H9 (cell line): ENCODE measurements at regions not wholly inside any gene's neighbourhood (a gene's known extent, or its start where the extent isn't known, plus 50 kb on each side); places are given as distances from the start of the nearest gene placed in this dataset.

Experiments
- DNase-seq: peaks from one replicate; pipeline ENCODE4 v3.0.0-alpha.2; 2017
- H2AFZ ChIP-seq: one replicate; pipeline ENCODE4 v1.6.1; 2013; ENCODE audit warnings: mild to moderate bottlenecking, low read length, control low read depth, moderate library complexity
- H2AK5ac ChIP-seq: 2 replicates; pipeline ENCODE4 v1.6.1; 2013; ENCODE audit warnings: low read length, control low read depth, mixed read lengths; ENCODE audit not compliant: insufficient read length
- H2BK120ac ChIP-seq: one replicate; pipeline ENCODE4 v1.6.1; 2013; ENCODE audit warnings: low read depth, mild to moderate bottlenecking, low read length, control low read depth, inconsistent platforms; ENCODE audit not compliant: poor library complexity, severe bottlenecking
- H2BK12ac ChIP-seq: 2 replicates; pipeline ENCODE4 v1.6.1; 2013; ENCODE audit warnings: low read length, control low read depth, mixed read lengths, low read depth; ENCODE audit not compliant: insufficient read length
- H2BK15ac ChIP-seq: 2 replicates; pipeline ENCODE4 v1.6.1; 2013; ENCODE audit warnings: low read depth, low read length, control low read depth
- H2BK20ac ChIP-seq: one replicate; pipeline ENCODE4 v1.6.1; 2013; ENCODE audit warnings: low read depth, mild to moderate bottlenecking, low read length, control low read depth, inconsistent platforms; ENCODE audit not compliant: poor library complexity, severe bottlenecking
- H2BK5ac ChIP-seq: 2 replicates; pipeline ENCODE4 v1.6.1; 2013; ENCODE audit warnings: low read length, control low read depth, mixed read lengths; ENCODE audit not compliant: insufficient read length
- H3K14ac ChIP-seq: 2 replicates; pipeline ENCODE4 v1.6.1; 2013; ENCODE audit warnings: low read length, control low read depth; ENCODE audit not compliant: insufficient read depth
- H3K18ac ChIP-seq: 2 replicates; pipeline ENCODE4 v1.6.1; 2013; ENCODE audit warnings: low read depth, mild to moderate bottlenecking, mixed read lengths, low read length, control low read depth; ENCODE audit not compliant: insufficient read length
- H3K23ac ChIP-seq: 2 replicates; pipeline ENCODE4 v1.6.1; 2013; ENCODE audit warnings: low read length, control low read depth, mixed read lengths, low read depth; ENCODE audit not compliant: insufficient read length
- H3K23me2 ChIP-seq: 2 replicates; pipeline ENCODE4 v1.6.1; 2013; ENCODE audit warnings: low read depth, mild to moderate bottlenecking, mixed read lengths, low read length, control low read depth; ENCODE audit not compliant: insufficient read length, poor library complexity, severe bottlenecking
- H3K27ac ChIP-seq: 2 replicates; pipeline ENCODE4 v1.5.1; 2013; ENCODE audit warnings: low read length, control low read depth, mixed read lengths, low read depth; ENCODE audit not compliant: insufficient read length
- H3K27me3 ChIP-seq: 2 replicates; pipeline ENCODE4 v1.6.1; 2013; ENCODE audit warnings: low read length, control low read depth, inconsistent platforms; ENCODE audit not compliant: insufficient read depth
- H3K4ac ChIP-seq: 2 replicates; pipeline ENCODE4 v1.6.1; 2013; ENCODE audit warnings: low read depth, mild to moderate bottlenecking, control low read depth, inconsistent platforms, low read length, moderate library complexity
- H3K4me1 ChIP-seq: 2 replicates; pipeline ENCODE4 v1.6.1; 2013; ENCODE audit warnings: low read length, control low read depth, inconsistent platforms; ENCODE audit not compliant: insufficient read depth
- H3K4me2 ChIP-seq: 2 replicates; pipeline ENCODE4 v1.6.1; 2013; ENCODE audit warnings: low read length, control low read depth, mixed read lengths; ENCODE audit not compliant: insufficient read length, insufficient read depth
- H3K56ac ChIP-seq: 2 replicates; pipeline ENCODE4 v1.6.1; 2013; ENCODE audit warnings: low read depth, mild to moderate bottlenecking, mixed read lengths, low read length, control low read depth; ENCODE audit not compliant: insufficient read length
- H3K79me1 ChIP-seq: 2 replicates; pipeline ENCODE4 v1.6.1; 2013; ENCODE audit warnings: low read depth, mild to moderate bottlenecking, moderate library complexity, low read length, control low read depth, inconsistent platforms; ENCODE audit not compliant: insufficient read depth, poor library complexity, severe bottlenecking
- H3K79me2 ChIP-seq: 2 replicates; pipeline ENCODE4 v1.6.1; 2013; ENCODE audit warnings: low read length, control low read depth, inconsistent platforms; ENCODE audit not compliant: insufficient read depth
- H3K9ac ChIP-seq: 2 replicates; pipeline ENCODE4 v1.6.1; 2013; ENCODE audit warnings: low read length, control low read depth, mixed read lengths; ENCODE audit not compliant: insufficient read length; ENCODE audit errors: extremely low read depth
- H3K9me3 ChIP-seq: one replicate; pipeline ENCODE4 v1.6.1; 2013; ENCODE audit warnings: low read depth, low read length, inconsistent platforms; ENCODE audit not compliant: control insufficient read depth
- H3T11ph ChIP-seq: one replicate; pipeline ENCODE4 v1.6.1; 2013; ENCODE audit warnings: mild to moderate bottlenecking, low read length, control low read depth, inconsistent platforms
- H4K20me1 ChIP-seq: one replicate; pipeline ENCODE4 v1.6.1; 2013; ENCODE audit not compliant: control insufficient read depth, insufficient read length, insufficient read depth
- H4K5ac ChIP-seq: 2 replicates; pipeline ENCODE4 v1.6.1; 2013; ENCODE audit warnings: low read depth, mild to moderate bottlenecking, mixed read lengths, low read length, control low read depth; ENCODE audit not compliant: insufficient read length
- H4K8ac ChIP-seq: replicated peaks from 2 replicates; pipeline ENCODE4 v1.6.1; 2013; ENCODE audit warnings: low read length, control low read depth, mixed read lengths, low read depth; ENCODE audit not compliant: insufficient read length
- H4K91ac ChIP-seq: 2 replicates; pipeline ENCODE4 v1.6.1; 2013; ENCODE audit warnings: low read depth, mild to moderate bottlenecking, moderate library complexity, mixed read lengths, low read length, control low read depth; ENCODE audit not compliant: insufficient read length
- H3K27ac Mint-ChIP-seq, 3 experiments: 2 replicates in 2 of 3; 3 replicates in 1 of 3; pipeline ENCODE4 v1.8.0; 2020 to 2021; ENCODE audit warnings: mixed read lengths in 3 of 3, mild to moderate bottlenecking in 1 of 3, moderate library complexity in 1 of 3
- H3K27me3 Mint-ChIP-seq: 2 replicates; pipeline ENCODE4 v1.8.0; 2021; ENCODE audit warnings: low read depth, mild to moderate bottlenecking, moderate library complexity, mixed read lengths
- H3K36me3 Mint-ChIP-seq, 3 experiments: 2 replicates in 2 of 3; 3 replicates in 1 of 3; pipeline ENCODE4 v1.8.0; 2020 to 2021; ENCODE audit warnings: low read depth in 3 of 3, mixed read lengths in 3 of 3; ENCODE audit not compliant: insufficient read depth in 1 of 3
- H3K4me1 Mint-ChIP-seq, 2 experiments: 2 replicates each; pipeline ENCODE4 v1.8.0; 2020; ENCODE audit warnings: mixed read lengths in 2 of 2
- H3K4me3 Mint-ChIP-seq, 2 experiments: 2 replicates in 1 of 2; 3 replicates in 1 of 2; pipeline ENCODE4 v1.8.0; 2020 to 2021; ENCODE audit warnings: mild to moderate bottlenecking in 2 of 2, mixed read lengths in 2 of 2, moderate library complexity in 1 of 2
- H3K9me3 Mint-ChIP-seq, 2 experiments: 2 replicates in 1 of 2; 3 replicates in 1 of 2; pipeline ENCODE4 v1.8.0; 2020; ENCODE audit warnings: mild to moderate bottlenecking in 2 of 2, mixed read lengths in 2 of 2, moderate library complexity in 1 of 2
- CTCF ChIP-seq: fragments of 200-600 bp; sonication (generic); conservative IDR thresholded peaks from 3 replicates; pipeline ENCODE4 v1.8.0; 2021; ENCODE audit warnings: antibody characterized with exemption, mild to moderate bottlenecking
- WGBS: extraction: QIAGEN DNeasy Blood & Tissue Kit; methylation state at CpG from one replicate; pipeline ENCODE4 v1.1.7; 2013; ENCODE audit warnings: missing lambda C conversion rate, low lambda C conversion rate, mixed read lengths; ENCODE audit not compliant: insufficient read length; ENCODE audit errors: extremely low coverage; 5-methylcytosine and 5-hydroxymethylcytosine counted together

GRCh38 chr6:139754898-139755775 lies 380.7 kb upstream of the CITED2 start:
- Histone ChIP-seq H3K9me3 (no peaks in the 10 kb centered on the region), H2BK5ac (no peak overlapping the region), H3K79me1 (no peaks in the 10 kb centered on the region), H3K27ac (no peak overlapping the region), H2AK5ac (no peak overlapping the region), H3K9ac (no peak overlapping the region), H3K56ac (no peak overlapping the region), H2BK12ac (no peak overlapping the region), H2BK15ac (no peak overlapping the region), H3T11ph (no peak overlapping the region), H3K18ac (no peak overlapping the region), H2BK120ac (no peak overlapping the region), H4K20me1 (no peaks in the 10 kb centered on the region), H4K8ac (no peak overlapping the region), H4K91ac (no peak overlapping the region), H3K79me2 (no peaks in the 10 kb centered on the region), H3K27me3 (no peaks in the 10 kb centered on the region), H2AFZ (peak overlapping the region; percentile 40), H3K23ac (no peak overlapping the region), H3K4me2 (no peak overlapping the region), H4K5ac (no peak overlapping the region), H3K4me1 (no peaks in the 10 kb centered on the region), H3K14ac (no peak overlapping the region), H2BK20ac (no peak overlapping the region), H3K23me2 (no peaks in the 10 kb centered on the region), H3K4ac (no peak overlapping the region)
- no peak overlapping the region for H3K27ac Mint-ChIP-seq
- no peaks in the 10 kb centered on the region for H3K27me3 Mint-ChIP-seq
- no peak overlapping the region for H3K4me3 Mint-ChIP-seq
- DNase-seq, result no peak
- no peaks in the 10 kb centered on the region for H3K36me3 Mint-ChIP-seq
- no peak for TF ChIP-seq CTCF
- no CpG with 5 or more reads among the region's 6 CpGs for WGBS
- no peaks in the 10 kb centered on the region for H3K9me3 Mint-ChIP-seq
- H3K4me1 Mint-ChIP-seq, result peaks cover 6 to 7% of the 10 kb centered on the region in 2 experiments
